OCI-LY1 (cell line): ENCODE measurements at regions not wholly inside any gene's neighbourhood (a gene's known extent, or its start where the extent isn't known, plus 50 kb on each side); places are given as distances from the start of the nearest gene placed in this dataset.

Source experiments
- H2AFZ ChIP-seq: fragments of 200-600 bp; sonication (generic), shearing (Covaris generic); 2 replicates; pipeline ENCODE4 v1.6.0; 2014; ENCODE audit warnings: antibody characterized with exemption, mild to moderate bottlenecking, low read length
- H3F3A ChIP-seq: fragments of 200-600 bp; sonication (generic), shearing (Covaris generic); 2 replicates; pipeline ENCODE4 v1.6.0; 2014; ENCODE audit warnings: mild to moderate bottlenecking, antibody characterized with exemption, low read length, moderate library complexity; ENCODE audit not compliant: insufficient read depth
- H3K27ac ChIP-seq: fragments of 200-600 bp; sonication (generic); 2 replicates; pipeline ENCODE4 v1.5.1; 2014; ENCODE audit warnings: low read length, mixed run types, mild to moderate bottlenecking, low read depth; ENCODE audit not compliant: poor library complexity, severe bottlenecking
- H3K27me3 ChIP-seq: fragments of 200-600 bp; sonication (generic); 2 replicates; pipeline ENCODE4 v1.6.0; 2014; ENCODE audit warnings: antibody characterized with exemption, mild to moderate bottlenecking, low read length, moderate library complexity; ENCODE audit not compliant: insufficient read depth
- H3K36me3 ChIP-seq: fragments of 200-600 bp; sonication (generic); 2 replicates; pipeline ENCODE4 v1.6.1; 2014; ENCODE audit warnings: mild to moderate bottlenecking, antibody characterized with exemption, low read length, moderate library complexity, mixed read lengths; ENCODE audit not compliant: insufficient read depth
- H3K4me1 ChIP-seq: fragments of 200-600 bp; sonication (generic); 2 replicates; pipeline ENCODE4 v1.5.1; 2014; ENCODE audit warnings: mild to moderate bottlenecking, low read length, moderate library complexity; ENCODE audit not compliant: insufficient read depth, severe bottlenecking
- H3K4me2 ChIP-seq: fragments of 200-600 bp; sonication (generic), shearing (Covaris generic); 2 replicates; pipeline ENCODE4 v1.6.1; 2014; ENCODE audit warnings: low read length
- H3K4me3 ChIP-seq: fragments of 200-600 bp; sonication (generic); 2 replicates; pipeline ENCODE4 v1.5.1; 2014; ENCODE audit warnings: low read length, low read depth, mild to moderate bottlenecking, mixed read lengths; ENCODE audit not compliant: poor library complexity, severe bottlenecking
- H3K79me2 ChIP-seq: fragments of 200-600 bp; shearing (Covaris generic); 2 replicates; pipeline ENCODE4 v1.6.1; 2016; ENCODE audit warnings: mixed run types, low read length, mixed read lengths; ENCODE audit not compliant: insufficient read depth
- H3K9ac ChIP-seq: fragments of 200-600 bp; sonication (generic), shearing (Covaris generic); 2 replicates; pipeline ENCODE4 v1.6.1; 2014; ENCODE audit warnings: mild to moderate bottlenecking, low read length, mixed read lengths
- H3K9me2 ChIP-seq: fragments of 200-600 bp; sonication (generic), shearing (Covaris generic); 2 replicates; pipeline ENCODE4 v1.6.1; 2014; ENCODE audit warnings: low read depth, mild to moderate bottlenecking, low read length, mixed read lengths
- H3K9me3 ChIP-seq: fragments of 200-600 bp; shearing (Covaris generic); 2 replicates; pipeline ENCODE4 v1.6.1; 2014; ENCODE audit warnings: low read length, mixed read lengths
- H4K20me1 ChIP-seq: fragments of 200-600 bp; sonication (generic), shearing (Covaris generic); 2 replicates; pipeline ENCODE4 v1.6.0; 2016; ENCODE audit warnings: mild to moderate bottlenecking, low read length; ENCODE audit not compliant: insufficient read depth
- EZH2 ChIP-seq: fragments of 200-600 bp; sonication (generic), shearing (Covaris generic); IDR thresholded peaks from 2 replicates; pipeline ENCODE4 v1.8.0; 2017; ENCODE audit warnings: borderline replicate concordance, mixed run types, mild to moderate bottlenecking, antibody characterized with exemption, low read length, moderate library complexity, mixed read lengths
- TF ChIP-seq, protein P1 (sequence below): fragments of 200-600 bp; sonication (generic), shearing (Covaris generic); IDR thresholded peaks from 2 replicates; pipeline ENCODE4 v1.5.1; 2017; ENCODE audit warnings: mild to moderate bottlenecking, antibody characterized with exemption, low read length, moderate library complexity, mixed read lengths

DNA sequence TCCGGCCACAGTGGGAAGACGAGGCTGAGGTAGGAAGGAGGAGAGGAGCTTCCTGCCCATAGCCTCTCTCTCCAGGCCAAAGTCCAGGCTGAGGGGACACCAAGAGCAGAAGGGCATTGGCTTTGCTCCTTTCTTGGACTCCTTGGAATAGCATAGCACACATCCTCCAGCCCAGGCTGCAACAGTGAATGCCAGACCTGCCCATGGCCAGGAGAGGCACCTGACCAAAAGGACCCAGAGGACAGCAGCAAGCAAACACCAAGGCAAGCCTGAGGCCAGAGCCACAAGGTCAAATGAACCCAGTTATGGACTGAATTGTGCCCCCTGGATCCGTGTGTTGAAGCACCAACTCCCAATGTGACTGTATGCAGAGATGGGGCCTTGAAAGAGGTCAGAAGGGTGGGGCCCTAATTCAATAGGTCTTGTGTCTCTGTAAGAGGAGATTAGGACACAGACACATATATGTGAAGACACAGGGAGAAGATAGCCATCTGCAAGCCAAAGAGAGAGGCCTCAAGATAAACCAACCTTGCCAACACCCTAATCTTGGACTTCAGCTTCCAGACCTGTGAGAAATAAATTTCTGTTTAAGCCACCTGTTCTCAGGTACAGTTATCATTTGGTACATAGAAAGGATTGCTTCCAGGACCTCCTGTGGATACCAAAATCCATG lies 126.5 kb upstream of the NXT1 start:
- Histone ChIP-seq H3F3A (no peaks in the 10 kb centered on the region), H4K20me1 (no peaks in the 10 kb centered on the region), H3K36me3 (no peaks in the 10 kb centered on the region), H3K4me2 (no peak overlapping the region), H3K9me3 (no peaks in the 10 kb centered on the region), H3K9ac (no peak overlapping the region), H3K9me2 (no peaks in the 10 kb centered on the region), H3K4me1 (no peaks in the 10 kb centered on the region), H3K27me3 (no peaks in the 10 kb centered on the region), H3K4me3 (no peak overlapping the region), H3K79me2 (no peaks in the 10 kb centered on the region), H2AFZ (no peak overlapping the region), H3K27ac (no peak overlapping the region)
- TF ChIP-seq, protein P1, sequence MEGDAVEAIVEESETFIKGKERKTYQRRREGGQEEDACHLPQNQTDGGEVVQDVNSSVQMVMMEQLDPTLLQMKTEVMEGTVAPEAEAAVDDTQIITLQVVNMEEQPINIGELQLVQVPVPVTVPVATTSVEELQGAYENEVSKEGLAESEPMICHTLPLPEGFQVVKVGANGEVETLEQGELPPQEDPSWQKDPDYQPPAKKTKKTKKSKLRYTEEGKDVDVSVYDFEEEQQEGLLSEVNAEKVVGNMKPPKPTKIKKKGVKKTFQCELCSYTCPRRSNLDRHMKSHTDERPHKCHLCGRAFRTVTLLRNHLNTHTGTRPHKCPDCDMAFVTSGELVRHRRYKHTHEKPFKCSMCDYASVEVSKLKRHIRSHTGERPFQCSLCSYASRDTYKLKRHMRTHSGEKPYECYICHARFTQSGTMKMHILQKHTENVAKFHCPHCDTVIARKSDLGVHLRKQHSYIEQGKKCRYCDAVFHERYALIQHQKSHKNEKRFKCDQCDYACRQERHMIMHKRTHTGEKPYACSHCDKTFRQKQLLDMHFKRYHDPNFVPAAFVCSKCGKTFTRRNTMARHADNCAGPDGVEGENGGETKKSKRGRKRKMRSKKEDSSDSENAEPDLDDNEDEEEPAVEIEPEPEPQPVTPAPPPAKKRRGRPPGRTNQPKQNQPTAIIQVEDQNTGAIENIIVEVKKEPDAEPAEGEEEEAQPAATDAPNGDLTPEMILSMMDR: no peak
- TF ChIP-seq EZH2: no peak

DNA sequence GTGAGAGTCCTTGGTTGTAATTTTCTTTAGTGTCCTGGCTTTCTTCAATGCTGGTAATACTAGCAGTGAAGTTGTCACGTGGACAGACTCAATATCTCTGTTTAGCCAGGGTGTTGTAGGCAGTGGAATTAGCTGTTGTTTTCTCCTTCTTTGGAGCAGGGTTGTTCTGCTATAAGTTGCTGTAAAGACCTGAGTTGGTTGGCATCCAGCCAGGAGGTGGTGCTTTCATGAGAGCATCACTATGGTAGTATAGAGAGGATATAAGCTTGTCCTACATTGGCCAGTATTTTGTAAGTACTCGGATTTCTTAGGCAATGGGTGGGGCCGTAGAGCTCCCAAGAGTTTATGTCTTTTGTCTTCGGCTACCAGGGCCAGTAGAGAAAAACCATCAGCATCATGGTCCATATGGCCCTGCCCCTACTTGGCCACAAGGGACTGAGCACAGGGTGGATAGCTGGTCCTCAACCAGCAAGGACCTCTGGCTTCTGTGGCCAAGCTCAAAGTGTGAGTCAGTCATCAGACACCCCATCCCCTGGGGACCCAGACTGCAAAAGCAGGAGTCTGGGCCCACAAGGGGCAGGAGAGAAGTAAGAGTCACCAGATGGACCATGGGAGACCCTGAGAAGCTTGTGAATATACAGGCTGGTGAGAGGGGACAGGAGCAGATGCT lies 127.9 kb upstream of the NXT1 start:
- H3K79me2 ChIP-seq: no peaks in the 10 kb centered on the region
- TF ChIP-seq, protein P1: no peak
- no peak for TF ChIP-seq EZH2
- H3K9me3 ChIP-seq: no peaks in the 10 kb centered on the region
- H3K4me3 ChIP-seq: no peak overlapping the region
- H3K9me2 ChIP-seq: no peaks in the 10 kb centered on the region
- H3K36me3 ChIP-seq: no peaks in the 10 kb centered on the region
- H3K9ac ChIP-seq: no peak overlapping the region
- H3K27me3 ChIP-seq: no peaks in the 10 kb centered on the region
- H3K4me1 ChIP-seq: no peaks in the 10 kb centered on the region
- no peak overlapping the region for H3K27ac ChIP-seq
- no peak overlapping the region for H3K4me2 ChIP-seq
- H3F3A ChIP-seq: no peaks in the 10 kb centered on the region
- H2AFZ ChIP-seq: no peak overlapping the region
- no peaks in the 10 kb centered on the region for H4K20me1 ChIP-seq

- Histone ChIP-seq H3K9me3 (no peaks in the 10 kb centered on the region), H2AFZ (no peak overlapping the region), H3K4me2 (no peak overlapping the region), H3K27me3 (no peaks in the 10 kb centered on the region), H3K27ac (no peak overlapping the region), H4K20me1 (no peaks in the 10 kb centered on the region), H3K4me1 (no peaks in the 10 kb centered on the region), H3K36me3 (no peaks in the 10 kb centered on the region), H3K9ac (no peak overlapping the region), H3F3A (no peaks in the 10 kb centered on the region), H3K9me2 (no peaks in the 10 kb centered on the region), H3K4me3 (no peak overlapping the region), H3K79me2 (no peaks in the 10 kb centered on the region)
- TF ChIP-seq, protein P1: no peak
- no peak for TF ChIP-seq EZH2
These were observed 130.9 kb upstream of the CD93 start for GRCh38 chr20:23217023-23217422.
